K562 (cell line): ENCODE measurements at regions not wholly inside any gene's neighbourhood (a gene's known extent, or its start where the extent isn't known, plus 50 kb on each side); places are given as distances from the start of the nearest gene placed in this dataset.

ENCODE experiments used
- ATAC-seq: fragments of 200-7000 bp; cut with Tn5 transposase; 3 replicates; pipeline ENCODE4 v1.9.1; 2020; ENCODE audit warnings: moderate library complexity
- BruUV-seq: library from RNA; stranded (reverse); fragments of 400-500 nt; replicated peaks from 2 replicates; lab custom pipeline; 2021; lab: Mats Ljungman, UMichigan
- CTCF ChIA-PET: fragments of 300-600 bp; formaldehyde crosslinking; extraction: SDS; loops from one replicate; lab custom pipeline; 2021; ENCODE audit warnings: low intra/inter-chr PET ratio; lab: Yijun Ruan, JAX
- POLR2A ChIA-PET: fragments of 300-600, 350-650 bp; sonication (Branson Sonifier 250); formaldehyde crosslinking; extraction: SDS; loops from one replicate; lab custom pipeline; 2021; ENCODE audit warnings: antibody characterized with exemption, inconsistent platforms; lab: Yijun Ruan, JAX
- DNase-seq, 4 experiments: peaks; one replicate each; pipeline versions ENCODE4 v3.0.0 to v3.0.0-alpha.2; 2011 to 2018; ENCODE audit warnings: low spot score in 3 of 4, mixed read lengths in 3 of 4; ENCODE audit errors: extremely low read depth in 1 of 4
- FAIRE-seq: peaks from 2 replicates; lab custom pipeline; 2011; peaks lifted over from hg19 to GRCh38; lab: Jason Lieb, UNC
- H2AFZ ChIP-seq: 2 replicates; pipeline ENCODE4 v1.6.0; 2011; ENCODE audit warnings: low read depth, low read length, control low read depth, inconsistent platforms
- H3K27ac ChIP-seq: fragments of 200-600 bp; 3 replicates; pipeline ENCODE4 v1.8.0; 2011; ENCODE audit warnings: low read depth, mild to moderate bottlenecking, control low read depth, inconsistent platforms, low read length, moderate library complexity, mixed read lengths; ENCODE audit errors: extremely low read depth
- H3K27me3 ChIP-seq, 2 experiments: fragments of 300-600 bp in 1 of 2; 2 replicates in 1 of 2; 3 replicates in 1 of 2; pipeline versions ENCODE4 v1.6.0 to v1.8.0; 2011; ENCODE audit warnings: inconsistent platforms in 2 of 2, low read length in 2 of 2, mild to moderate bottlenecking in 1 of 2, mixed read lengths in 1 of 2, moderate library complexity in 1 of 2; ENCODE audit not compliant: control insufficient read depth in 2 of 2, insufficient read depth in 2 of 2
- H3K36me3 ChIP-seq: fragments of 300-600 bp; 3 replicates; pipeline ENCODE4 v1.8.0; 2011; ENCODE audit warnings: mild to moderate bottlenecking, low read length, inconsistent platforms; ENCODE audit not compliant: control insufficient read depth, insufficient read depth
- H3K4me1 ChIP-seq, 2 experiments: fragments of 200-600 bp in 1 of 2; replicated peaks in 1 of 2; 2 replicates in 1 of 2; 3 replicates in 1 of 2; pipeline versions ENCODE4 v1.5.1 to v1.8.0; 2011; ENCODE audit warnings: inconsistent platforms in 2 of 2, low read length in 2 of 2, mild to moderate bottlenecking in 1 of 2, mixed read lengths in 1 of 2, moderate library complexity in 1 of 2; ENCODE audit not compliant: control insufficient read depth in 2 of 2, insufficient read depth in 2 of 2
- H3K4me2 ChIP-seq: 2 replicates; pipeline ENCODE4 v1.6.1; 2011; ENCODE audit warnings: low read length, control low read depth, inconsistent platforms, mixed read lengths; ENCODE audit not compliant: insufficient read depth
- H3K4me3 ChIP-seq: fragments of 200-600 bp; sonication (generic), shearing (Covaris generic); 2 replicates; pipeline ENCODE4 v1.5.1; 2016; ENCODE audit warnings: control low read depth, inconsistent platforms
- H3K79me2 ChIP-seq: fragments of 200-600 bp; 3 replicates; pipeline ENCODE4 v1.8.0; 2011; ENCODE audit warnings: low read length, inconsistent platforms; ENCODE audit not compliant: control insufficient read depth, insufficient read depth
- H3K9ac ChIP-seq, 2 experiments: 2 replicates each; pipeline versions ENCODE4 v1.6.0 to v1.6.1; 2011; ENCODE audit warnings: low read depth in 2 of 2, low read length in 2 of 2, control low read depth in 1 of 2, inconsistent platforms in 1 of 2, mild to moderate bottlenecking in 1 of 2, mixed read lengths in 1 of 2; ENCODE audit not compliant: insufficient read depth in 1 of 2
- H3K9me1 ChIP-seq: one replicate; pipeline ENCODE4 v1.6.0; 2011; ENCODE audit warnings: inconsistent platforms, mild to moderate bottlenecking, low read length, moderate library complexity; ENCODE audit not compliant: control insufficient read depth, insufficient read depth
- H3K9me3 ChIP-seq: replicated peaks from 2 replicates; pipeline ENCODE4 v1.5.1; 2011; ENCODE audit warnings: low read depth, low read length, inconsistent platforms; ENCODE audit not compliant: control insufficient read depth, insufficient read depth
- H4K20me1 ChIP-seq: replicated peaks from 2 replicates; pipeline ENCODE4 v1.6.1; 2011; ENCODE audit warnings: low read length, inconsistent platforms, mixed read lengths; ENCODE audit not compliant: control insufficient read depth, insufficient read depth
- XRCC3 ChIP-seq: fragments of 450-650 bp; IDR thresholded peaks from 2 replicates; pipeline ENCODE4 v1.6.1; 2017; ENCODE audit warnings: mild to moderate bottlenecking, moderate library complexity
- WGBS: fragments of 100-300 bp; shearing (Covaris generic); methylation state at CpG from one replicate; pipeline ENCODE4 v1.1.6; 2016; ENCODE audit warnings: low coverage, mixed read lengths; ENCODE audit not compliant: insufficient coverage; ENCODE audit errors: missing lambda C conversion rate; 5-methylcytosine and 5-hydroxymethylcytosine counted together
- in situ Hi-C: fragments of 300-500 bp; cut with MboI; formaldehyde crosslinking; loops from 4 replicates; pipeline ENCODE4 v1.15.0; 2018; ENCODE audit warnings: inconsistent platforms, mixed read lengths
- intact Hi-C: fragments of 100-400 bp; cut with micrococcal nuclease; formaldehyde crosslinking; loops from 2 replicates; pipeline ENCODE4 v1.14.2; 2022
- TF ChIP-seq, protein P1 (sequence below): fragments of 250-450 bp; sonication (Bioruptor Pico); IDR thresholded peaks from 2 replicates; pipeline ENCODE4 v1.5.0; 2021; ENCODE audit warnings: mild to moderate bottlenecking, borderline replicate concordance

- no peaks in the 10 kb centered on the region for H3K9me1 ChIP-seq
- H3K9me3 ChIP-seq, result no peaks in the 10 kb centered on the region
- ChIA-PET CTCF (no interaction called here), POLR2A (interaction anchor here (0.7 kb wide), 1 partner anchor 46 kb away, joined by 3 read pairs; no protein-coding TSS in a partner anchor)
- no peak overlapping the region for H3K4me2 ChIP-seq
- peaks cover 5 to 65% of the 10 kb centered on the region in 2 experiments; a peak in 4 of 5 replicates for H3K27me3 ChIP-seq
- no TSS peak for BruUV-seq
- H3K4me1 ChIP-seq, result peaks cover 0 to 2% of the 10 kb centered on the region in 2 experiments; a peak in 1 of 5 replicates
- H3K27ac ChIP-seq, result no peak overlapping the region
- no peaks in the 10 kb centered on the region for H3K36me3 ChIP-seq
- peaks cover 3% of the 10 kb centered on the region; the same call in 1 of the 2 replicates for H4K20me1 ChIP-seq
- H3K4me3 ChIP-seq, result no peak overlapping the region
- no peaks in the 10 kb centered on the region for H3K79me2 ChIP-seq
- 2% methylated on average over 3 of the region's 3 CpGs for WGBS
- ATAC-seq, result no peak
- FAIRE-seq, result no peak
- in situ Hi-C loops, result no loop called here
- TF ChIP-seq, protein P1, sequence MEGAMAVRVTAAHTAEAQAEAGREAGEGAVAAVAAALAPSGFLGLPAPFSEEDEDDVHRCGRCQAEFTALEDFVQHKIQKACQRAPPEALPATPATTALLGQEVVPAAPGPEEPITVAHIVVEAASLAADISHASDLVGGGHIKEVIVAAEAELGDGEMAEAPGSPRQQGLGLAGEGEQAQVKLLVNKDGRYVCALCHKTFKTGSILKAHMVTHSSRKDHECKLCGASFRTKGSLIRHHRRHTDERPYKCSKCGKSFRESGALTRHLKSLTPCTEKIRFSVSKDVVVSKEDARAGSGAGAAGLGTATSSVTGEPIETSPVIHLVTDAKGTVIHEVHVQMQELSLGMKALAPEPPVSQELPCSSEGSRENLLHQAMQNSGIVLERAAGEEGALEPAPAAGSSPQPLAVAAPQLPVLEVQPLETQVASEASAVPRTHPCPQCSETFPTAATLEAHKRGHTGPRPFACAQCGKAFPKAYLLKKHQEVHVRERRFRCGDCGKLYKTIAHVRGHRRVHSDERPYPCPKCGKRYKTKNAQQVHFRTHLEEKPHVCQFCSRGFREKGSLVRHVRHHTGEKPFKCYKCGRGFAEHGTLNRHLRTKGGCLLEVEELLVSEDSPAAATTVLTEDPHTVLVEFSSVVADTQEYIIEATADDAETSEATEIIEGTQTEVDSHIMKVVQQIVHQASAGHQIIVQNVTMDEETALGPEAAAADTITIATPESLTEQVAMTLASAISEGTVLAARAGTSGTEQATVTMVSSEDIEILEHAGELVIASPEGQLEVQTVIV (CRISPR knock-in tag), result no peak
- no peak for TF ChIP-seq XRCC3
- TF ChIP-seq, all 486 proteins: peak for 0
- intact Hi-C loops, result loop anchor here (10.0 kb wide), 1 partner anchor 195 kb away; the partner anchor contains the start of gene RNF14
- Histone ChIP-seq H2AFZ (no peak overlapping the region), H3K9ac (no peak overlapping the region)
- DNase-seq, result no peak
Measured at GRCh38 chr5:141769671-141770070, 87.6 kb upstream of the ARAP3 start.
